Activated naive CD4-positive, alpha-beta T cell treated with anti-CD3 and anti-CD28 coated beads, Interleukin-2, amount 50 U/mL, for 16 hours (primary cell): ENCODE measurements at regions not wholly inside any gene's neighbourhood (a gene's known extent, or its start where the extent isn't known, plus 50 kb on each side); places are given as distances from the start of the nearest gene placed in this dataset.

ENCODE experiments used
- DNase-seq: peaks from one replicate; pipeline ENCODE4 v3.0.0-alpha.2; 2020

- no peak for DNase-seq
Measured at GRCh38 chr12:111034083-111034885, 113.9 kb upstream of the MYL2 start, which contains the start of gene CUX2. CUX2 (plus strand) TSS chr12:111034165.

DNA sequence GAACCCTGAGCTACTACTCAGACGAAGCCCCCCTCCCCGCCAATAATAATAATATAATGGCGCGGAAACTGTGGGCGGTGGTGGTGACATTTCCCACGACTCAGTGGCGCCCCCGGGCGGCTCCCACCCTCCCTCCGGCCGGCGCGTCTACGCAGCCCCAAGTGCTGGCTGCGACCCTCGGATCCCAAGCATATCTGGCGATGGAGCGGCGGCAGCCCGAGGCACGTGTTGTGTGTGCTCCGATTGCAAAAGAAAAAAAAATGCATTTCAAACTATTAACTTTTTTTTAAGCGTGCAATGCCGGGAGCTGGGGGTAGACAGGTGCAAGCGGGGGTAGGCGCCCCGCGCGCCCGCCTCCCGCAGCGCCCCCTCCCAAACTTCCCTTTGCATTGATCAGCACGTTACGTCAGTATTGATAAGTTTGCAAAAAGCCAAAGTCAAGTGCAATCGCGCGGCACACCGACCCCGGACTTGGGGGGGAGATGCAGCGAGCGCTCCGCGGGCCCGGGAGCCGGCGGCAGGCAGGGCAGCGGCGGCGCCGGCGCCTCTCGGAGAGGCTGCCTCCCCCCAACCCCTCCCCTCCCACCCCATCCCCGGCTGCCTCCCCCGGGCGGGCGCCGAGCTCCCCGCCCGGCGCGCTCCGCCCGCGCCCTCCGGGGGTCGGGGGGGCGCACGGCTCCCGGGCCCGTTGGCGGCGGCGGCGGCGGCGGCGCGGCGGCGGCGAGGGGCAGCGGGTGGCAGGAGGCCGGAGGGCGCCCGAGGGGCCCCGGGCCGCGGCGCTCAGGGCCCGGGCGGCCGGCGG is 113.1 kb upstream of the MYL2 start:
- DNase-seq, result no peak

DNA sequence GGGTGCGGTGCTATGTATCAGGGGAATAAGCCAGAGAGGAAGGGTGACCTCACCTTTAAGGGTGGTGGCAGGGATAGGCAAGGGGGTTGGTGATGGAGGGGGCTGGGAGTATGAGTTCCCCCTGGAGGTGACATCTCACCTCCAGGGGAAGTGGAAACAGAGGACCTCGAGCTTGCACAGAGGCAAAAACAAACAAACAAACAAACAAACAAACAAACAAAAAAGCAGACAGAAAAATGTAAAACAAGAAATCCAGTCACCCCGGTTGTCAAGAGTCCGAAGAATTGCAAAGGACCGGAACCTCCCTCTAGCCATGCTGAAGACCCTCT is 112.2 kb upstream of the MYL2 start:
- DNase-seq, result no peak

DNA sequence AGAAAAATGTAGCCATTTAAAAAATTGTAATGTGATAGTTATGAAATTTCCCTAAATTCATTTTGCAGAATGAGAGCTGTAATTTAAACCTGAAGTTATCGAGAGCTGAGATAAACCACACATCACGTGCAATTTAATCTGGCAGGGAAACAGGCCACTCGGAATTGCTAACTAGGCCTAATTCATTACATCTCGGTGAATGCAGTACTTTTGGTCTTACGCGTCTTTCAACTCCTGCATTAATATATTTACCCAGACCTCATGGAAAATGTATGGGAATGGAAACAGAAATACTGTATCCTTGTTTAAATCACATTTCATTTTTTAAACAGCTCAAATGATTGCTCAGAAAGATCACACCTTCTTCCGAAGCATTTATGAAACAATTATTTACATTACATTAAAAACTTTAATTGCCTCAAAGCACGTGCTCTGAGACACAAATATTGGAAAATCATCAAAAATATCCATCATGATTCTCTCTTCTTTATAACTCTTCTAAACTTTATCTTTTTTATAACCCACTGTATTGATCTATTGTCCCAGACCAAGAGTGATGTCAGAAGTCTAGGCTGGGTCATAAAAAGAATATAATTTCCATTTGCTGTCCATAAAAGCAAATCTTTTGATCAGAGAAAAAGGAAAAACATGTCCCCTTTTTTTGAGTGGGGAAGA is 111.7 kb upstream of the MYL2 start:
- no peak for DNase-seq

DNA sequence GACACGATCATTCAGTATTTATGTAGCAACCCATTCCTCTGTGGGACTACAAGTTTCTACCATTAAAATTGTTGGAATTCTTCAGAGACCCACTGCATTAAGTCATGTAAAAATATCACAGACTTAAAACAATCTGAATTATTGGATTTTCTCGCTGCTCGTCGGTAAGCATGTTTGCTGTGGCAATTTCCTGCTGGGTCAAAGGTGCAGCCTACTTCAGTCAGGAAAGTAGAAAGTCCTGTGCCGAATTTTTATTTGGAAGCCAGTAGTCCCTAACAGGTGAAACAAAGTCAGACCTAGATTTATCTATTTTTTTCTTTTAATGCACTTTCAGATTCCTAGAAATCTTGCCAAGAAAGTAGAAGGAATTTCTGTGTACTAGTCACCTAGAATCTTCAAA is 110.4 kb upstream of the MYL2 start:
- no peak for DNase-seq

GRCh38 chr12:111029732-111030131 is 109.4 kb upstream of the MYL2 start:
- no peak for DNase-seq

- DNase-seq, result no peak
Measured at GRCh38 chr12:111029305-111029704, 108.9 kb upstream of the MYL2 start.

GRCh38 chr12:111028830-111029229 is 108.5 kb upstream of the MYL2 start:
- DNase-seq, result no peak

- no peak for DNase-seq
Measured at GRCh38 chr12:111027431-111027830, 107.1 kb upstream of the MYL2 start.

DNA sequence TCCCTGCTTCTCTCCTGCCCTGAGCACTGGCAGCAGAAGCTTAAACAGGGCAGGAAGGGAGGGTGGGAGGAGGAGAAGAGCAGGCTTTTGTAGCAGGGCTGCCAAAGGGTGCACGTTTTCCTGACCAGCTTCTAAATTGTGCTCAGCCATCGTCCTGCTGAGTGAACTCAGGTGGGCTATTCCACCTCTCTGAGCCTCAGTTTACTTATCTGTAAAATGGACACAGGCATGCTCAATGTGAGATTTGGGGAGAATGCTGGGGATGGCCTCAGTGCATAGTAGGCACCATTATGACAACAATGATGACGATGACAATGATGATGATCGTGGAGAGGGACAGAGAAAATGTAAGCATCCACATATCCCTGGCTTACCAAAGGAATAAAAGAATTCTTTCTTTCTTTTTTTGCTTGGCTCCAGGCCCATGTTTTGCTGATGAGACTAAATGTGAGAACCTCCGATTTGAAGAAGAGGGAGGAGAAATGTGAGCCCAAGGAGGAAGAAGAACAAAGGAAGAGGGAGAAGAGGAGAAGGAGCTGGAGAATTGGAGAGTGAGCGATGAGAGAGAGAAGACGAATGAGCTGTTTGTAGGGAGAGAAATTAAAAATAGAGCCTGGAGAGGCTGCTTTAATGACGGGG is 105.5 kb upstream of the MYL2 start:
- no peak for DNase-seq

- DNase-seq, result no peak
Measured at GRCh38 chr12:111025301-111025700, 104.9 kb upstream of the MYL2 start.

GRCh38 chr12:111024205-111024801 is 103.9 kb upstream of the MYL2 start:
- DNase-seq, result peak; percentile 45

DNA sequence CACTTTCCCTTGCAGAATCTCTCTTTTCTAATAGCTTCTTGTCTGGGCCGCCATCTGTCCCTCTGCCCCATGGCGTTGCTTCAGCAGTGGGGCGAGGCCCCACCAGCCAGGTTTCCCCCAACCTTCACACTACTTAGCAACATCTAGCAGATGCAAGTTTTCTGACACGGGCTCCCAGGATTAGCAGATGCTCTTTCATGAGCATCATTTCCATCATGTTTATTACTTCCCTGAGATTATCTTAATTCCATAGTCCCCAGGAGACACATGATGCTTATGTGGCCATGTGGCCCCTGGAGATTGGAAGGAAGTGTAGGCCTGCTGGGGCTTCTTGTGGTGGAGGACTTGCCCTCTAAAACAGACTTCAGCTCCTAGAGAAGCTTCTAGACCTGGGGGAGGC is 102.0 kb upstream of the MYL2 start:
- DNase-seq, result no peak

GRCh38 chr12:111014547-111014946 is 94.2 kb upstream of the MYL2 start:
- DNase-seq, result no peak

GRCh38 chr12:111012918-111013317 is 92.5 kb upstream of the MYL2 start:
- no peak for DNase-seq

- no peak for DNase-seq
Measured at GRCh38 chr12:111011999-111012600, 91.7 kb upstream of the MYL2 start.

DNA sequence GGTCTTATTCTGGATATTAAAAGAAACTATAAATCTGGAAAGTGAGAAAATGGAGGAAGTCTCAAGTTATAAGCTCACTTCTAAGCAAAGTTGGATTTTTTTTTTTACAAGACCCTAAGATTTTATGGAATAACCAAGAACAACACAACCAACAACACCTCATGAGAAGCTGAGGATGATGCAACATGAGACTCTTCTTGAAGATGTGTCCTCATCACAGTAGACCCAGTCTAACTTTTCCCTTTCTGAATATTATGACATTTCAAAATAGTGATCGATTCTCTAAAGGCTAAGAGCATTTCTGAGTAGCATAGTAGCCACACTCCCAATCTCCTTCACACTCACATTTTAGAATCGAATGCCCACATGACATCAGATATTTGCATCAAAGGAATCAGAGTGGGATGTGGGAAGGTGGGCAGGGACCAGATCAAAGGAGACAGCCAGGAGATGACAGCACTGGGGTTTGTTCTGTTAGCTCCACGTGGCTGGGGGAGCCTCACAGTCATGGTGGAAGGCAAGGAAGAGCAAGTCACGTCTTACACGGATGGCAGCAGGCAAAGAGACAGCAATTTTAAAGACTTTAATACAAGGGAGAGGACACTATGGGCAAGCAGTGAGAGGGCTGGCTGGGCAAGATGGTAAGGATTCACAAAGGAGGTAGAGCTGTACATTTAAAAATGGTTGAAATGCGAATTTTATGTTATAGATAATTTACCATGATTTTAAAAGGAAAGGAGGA is 90.7 kb upstream of the MYL2 start:
- no peak for DNase-seq

DNA sequence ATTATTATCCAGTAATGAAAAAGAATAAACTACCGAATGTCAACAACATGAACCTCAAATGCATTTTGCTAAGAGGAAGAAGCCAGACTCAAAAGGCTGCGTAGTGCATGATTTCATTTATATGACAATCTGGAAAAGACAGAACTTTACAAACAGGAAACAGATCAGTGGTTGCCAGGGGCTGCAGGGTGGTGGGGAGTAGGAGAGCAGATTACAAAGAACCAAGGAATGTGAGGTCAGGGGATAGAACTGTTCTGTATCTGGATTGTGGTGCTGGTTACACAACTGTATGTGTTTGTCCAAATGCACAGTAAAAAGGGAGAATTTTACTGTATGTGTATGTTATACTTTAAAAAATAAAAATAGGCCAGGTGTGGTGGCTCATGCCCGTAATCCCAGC is 89.7 kb upstream of the MYL2 start:
- DNase-seq, result no peak

DNA sequence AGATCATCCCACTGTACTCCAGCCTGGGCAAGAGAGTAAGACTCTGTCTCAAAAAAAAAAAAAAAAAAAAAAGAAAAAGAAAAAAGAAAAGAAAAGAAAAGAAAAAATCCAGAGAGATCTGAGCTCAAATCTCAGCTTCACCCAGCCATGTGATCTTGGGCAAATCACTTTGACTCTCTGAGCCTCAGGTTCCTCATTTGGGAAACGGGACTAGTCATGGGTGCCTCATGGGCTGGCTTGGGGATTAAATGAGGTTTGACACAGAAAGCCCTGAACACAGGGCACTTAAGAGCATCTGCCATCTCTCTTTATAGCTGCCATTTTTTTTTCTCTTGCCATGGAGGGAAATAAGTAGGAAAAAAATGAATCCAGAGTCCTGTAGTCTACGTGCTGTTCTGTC is 86.2 kb upstream of the MYL2 start:
- no peak for DNase-seq

DNA sequence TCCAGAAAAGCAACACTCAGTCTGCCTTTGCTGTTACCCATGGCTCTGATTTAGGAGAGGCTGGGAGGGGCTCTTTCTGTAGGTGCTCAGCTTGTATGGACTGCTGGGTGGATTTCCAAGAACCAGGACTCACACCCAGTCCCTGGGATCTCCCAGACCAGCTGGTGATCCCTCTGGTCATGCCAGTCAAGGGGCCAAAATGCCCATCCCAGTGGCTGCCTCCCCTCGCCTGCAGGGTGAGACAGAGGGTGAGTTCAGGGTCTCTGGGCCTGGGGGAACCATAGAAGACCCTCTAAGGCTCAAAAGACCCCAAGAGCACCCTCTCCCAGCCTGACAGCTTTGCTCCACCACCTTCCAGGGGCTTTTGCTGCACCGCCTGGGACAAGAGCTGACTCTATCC is 78.6 kb upstream of the MYL2 start:
- DNase-seq, result no peak

DNA sequence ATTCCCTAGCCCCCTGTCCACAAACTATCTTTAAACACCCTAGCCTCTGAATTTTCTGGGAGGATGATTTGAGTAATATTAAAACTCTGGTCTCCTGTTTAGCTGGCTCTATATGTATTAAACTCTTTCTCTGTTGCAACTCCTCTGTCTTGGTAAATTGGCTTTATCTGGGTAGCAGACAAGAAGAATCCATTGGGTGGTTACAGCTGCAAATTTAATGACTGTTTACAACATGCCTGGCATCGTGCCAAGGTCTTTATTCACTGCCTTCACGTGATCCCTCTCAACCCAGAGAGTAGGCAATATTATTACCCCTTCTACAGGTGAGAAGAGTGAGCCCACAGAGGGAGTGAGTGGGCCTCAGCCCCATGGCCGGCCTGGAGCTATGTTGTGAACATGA is 77.8 kb upstream of the MYL2 start:
- no peak for DNase-seq

DNA sequence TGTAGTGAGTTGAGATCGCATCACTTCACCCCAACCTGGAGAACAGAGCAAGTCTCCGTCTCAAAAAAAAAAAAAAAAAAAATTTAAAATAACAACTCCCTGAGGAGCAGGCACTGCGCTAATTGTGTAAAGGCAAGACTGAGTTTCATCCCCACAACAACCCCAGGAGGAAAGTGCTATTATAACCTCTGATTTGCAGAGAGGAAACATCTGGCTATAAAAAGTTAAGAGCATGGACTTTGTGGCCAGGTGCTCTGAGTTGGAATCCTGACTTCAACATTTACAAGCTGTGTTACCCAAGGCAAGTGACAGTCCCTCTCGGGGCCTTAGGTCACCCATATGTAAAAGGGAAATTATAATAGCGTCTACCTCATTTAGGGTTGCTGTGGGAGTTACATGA is 76.0 kb upstream of the MYL2 start:
- no peak for DNase-seq
